ENCODE measurements at regions not wholly inside any gene's neighbourhood (a gene's known extent, or its start where the extent isn't known, plus 50 kb on each side); places are given as distances from the start of the nearest gene placed in this dataset.
A peak's percentile ranks its signal among the peaks of the same experiment; 100 is the strongest.
"Not testable (repeated sequence)": the region's sequence is repeated elsewhere in the genome, so short reads cannot be mapped to it uniquely, and the experiment has no call there.

GRCh38 chr10:118870467-118871243 is 115.9 kb upstream of the CACUL1 start:
- DNase-seq: peak in 26 of 58 donors; percentile 2 to 73 (median 23)

GRCh38 chr10:118871244-118871865 is 116.6 kb upstream of the CACUL1 start:
- DNase-seq: no peak

DNA sequence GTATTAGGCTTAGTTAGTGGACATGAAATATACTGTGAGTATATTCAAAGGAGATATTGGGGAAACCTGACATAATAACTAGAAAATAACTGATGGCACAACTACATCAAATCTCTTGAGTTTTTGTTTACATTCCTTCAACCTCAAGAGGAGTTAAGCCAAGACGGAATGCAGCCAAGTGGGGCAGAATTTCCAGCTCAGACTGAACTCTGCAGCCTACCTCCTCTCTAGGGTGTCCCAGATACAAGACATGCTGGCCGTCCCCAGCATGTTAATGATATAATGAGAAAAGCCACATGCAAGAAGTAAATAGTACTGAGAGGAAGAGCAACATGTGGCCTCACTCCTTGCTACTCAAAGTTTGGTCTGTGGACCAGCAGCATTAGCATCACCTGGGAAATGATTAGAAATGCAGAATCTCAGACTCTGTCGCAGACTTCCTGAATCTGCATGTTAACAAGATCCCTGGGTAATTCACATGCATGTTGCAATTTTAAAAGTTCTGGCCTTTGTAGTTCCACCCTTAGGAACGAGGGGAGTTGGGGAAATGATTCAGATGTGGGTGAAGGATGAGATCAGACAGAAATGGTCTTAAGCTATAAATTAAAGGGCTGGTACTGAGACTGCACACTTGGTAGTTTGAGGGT is 118.4 kb upstream of the CACUL1 start:
- no peak for DNase-seq

- DNase-seq: no peak
Measured at GRCh38 chr10:118873738-118874105, 119.0 kb upstream of the CACUL1 start.

GRCh38 chr10:118874171-118874570 is 119.4 kb upstream of the CACUL1 start:
- no peak for DNase-seq

DNA sequence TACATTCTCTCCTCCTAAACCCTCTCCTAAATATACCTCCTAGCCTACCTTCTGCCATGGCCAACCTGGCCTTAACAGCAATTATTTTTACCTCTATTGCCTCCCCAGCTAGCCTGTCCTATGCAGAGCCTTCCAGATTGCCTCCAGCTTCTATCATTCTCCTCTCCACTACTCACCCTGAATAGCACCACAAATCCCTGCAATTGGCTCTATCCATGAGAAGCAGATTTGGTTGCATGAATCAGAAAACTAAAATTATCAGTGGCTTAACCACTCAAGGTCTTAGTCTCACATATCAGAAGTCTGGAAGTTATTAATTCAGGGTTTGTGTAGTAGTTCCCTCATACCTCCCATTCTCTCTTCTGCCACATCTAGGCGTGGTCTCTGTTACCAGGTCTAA is 120.3 kb upstream of the CACUL1 start:
- no peak for DNase-seq

- DNase-seq: no peak
Measured at GRCh38 chr10:118882741-118883140, 128.0 kb upstream of the CACUL1 start.

- DNase-seq: no peak
Measured at GRCh38 chr10:118892255-118892654, 137.3 kb upstream of the NANOS1 start.

- not testable (repeated sequence) for DNase-seq
Measured at GRCh38 chr10:118894891-118895290, 134.6 kb upstream of the NANOS1 start.

GRCh38 chr10:118900617-118901016 is 128.9 kb upstream of the NANOS1 start:
- DNase-seq: no peak

DNA sequence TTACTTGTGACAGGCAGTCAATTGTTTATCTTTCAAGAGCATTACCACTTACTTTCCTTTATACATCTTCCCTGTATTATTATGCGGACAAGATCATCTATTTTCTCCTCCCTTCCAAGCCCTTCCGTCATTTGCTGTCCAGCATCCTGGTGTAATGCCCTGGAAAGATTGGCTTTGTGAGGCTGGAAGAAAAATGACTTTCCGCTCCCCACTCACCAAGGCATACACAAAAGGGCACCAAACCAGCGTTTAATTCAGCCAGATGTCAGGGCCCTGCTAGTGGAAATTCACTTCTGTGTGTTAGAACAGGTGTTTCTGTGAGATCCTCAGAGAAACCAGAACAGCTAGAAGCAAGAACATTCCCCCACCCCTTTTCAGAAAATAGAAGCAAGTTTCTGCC is 128.1 kb upstream of the NANOS1 start:
- no peak for DNase-seq

DNA sequence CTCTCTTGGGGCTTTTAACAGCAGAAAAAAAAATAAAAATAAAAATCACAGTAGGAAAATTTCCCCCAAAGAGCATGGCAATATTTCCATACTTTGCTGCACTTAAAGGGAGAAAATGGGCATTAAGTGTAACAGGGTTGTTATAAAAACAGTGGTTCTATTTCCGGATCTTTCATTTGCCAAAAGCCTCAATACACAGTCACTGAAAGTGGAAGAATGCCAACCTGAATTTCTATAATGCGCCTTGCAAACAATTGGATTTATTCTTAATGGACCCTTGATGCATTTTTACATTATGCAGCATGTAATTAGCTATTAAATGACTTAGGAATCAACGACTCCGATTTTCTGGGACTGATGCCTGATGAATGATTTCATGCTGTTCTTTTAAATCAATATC is 127.6 kb upstream of the NANOS1 start:
- DNase-seq: no peak

DNA sequence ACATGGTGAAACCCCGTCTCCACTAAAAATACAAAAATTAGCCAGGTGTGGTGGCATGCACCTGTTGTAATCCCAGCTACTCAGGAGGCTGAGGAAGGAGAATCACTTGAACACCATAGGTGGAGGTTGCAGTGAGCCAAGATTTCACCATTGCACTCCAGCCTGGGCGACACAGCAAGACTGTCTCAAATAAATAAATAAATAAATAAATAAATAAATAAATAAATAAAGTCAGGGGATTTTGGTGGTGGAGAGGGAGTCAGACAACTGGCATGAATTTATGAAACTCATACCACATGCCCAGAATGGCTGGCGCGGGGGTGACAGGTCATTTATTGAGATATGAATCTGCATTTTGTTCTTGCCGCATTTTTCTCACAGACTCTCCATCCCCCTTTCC is 126.9 kb upstream of the NANOS1 start:
- not testable (repeated sequence) for DNase-seq

DNA sequence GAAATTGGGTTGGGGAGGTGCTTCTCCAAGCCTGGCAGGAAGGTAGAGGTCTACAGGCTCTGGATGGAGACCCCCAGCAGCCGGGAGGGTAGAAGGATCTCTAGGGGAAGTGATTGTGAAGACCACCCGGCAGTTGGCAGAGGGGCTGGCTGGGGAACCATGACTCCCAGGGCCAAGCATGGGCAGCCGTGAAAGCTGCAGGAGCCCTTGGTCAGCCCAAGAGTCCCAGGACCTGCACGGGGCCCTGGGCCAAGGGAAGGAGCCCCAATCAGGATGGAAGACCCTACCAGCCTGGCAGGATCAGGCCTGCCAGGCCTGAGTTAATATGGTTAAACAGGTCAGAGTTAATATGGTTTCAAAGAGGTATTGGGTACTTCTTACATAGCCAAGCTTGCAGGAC is 126.3 kb upstream of the NANOS1 start:
- no peak for DNase-seq

- DNase-seq: no peak
Measured at GRCh38 chr10:118903691-118904090, 125.8 kb upstream of the NANOS1 start.

GRCh38 chr10:118904286-118904685 is 125.2 kb upstream of the NANOS1 start:
- DNase-seq: no peak

DNA sequence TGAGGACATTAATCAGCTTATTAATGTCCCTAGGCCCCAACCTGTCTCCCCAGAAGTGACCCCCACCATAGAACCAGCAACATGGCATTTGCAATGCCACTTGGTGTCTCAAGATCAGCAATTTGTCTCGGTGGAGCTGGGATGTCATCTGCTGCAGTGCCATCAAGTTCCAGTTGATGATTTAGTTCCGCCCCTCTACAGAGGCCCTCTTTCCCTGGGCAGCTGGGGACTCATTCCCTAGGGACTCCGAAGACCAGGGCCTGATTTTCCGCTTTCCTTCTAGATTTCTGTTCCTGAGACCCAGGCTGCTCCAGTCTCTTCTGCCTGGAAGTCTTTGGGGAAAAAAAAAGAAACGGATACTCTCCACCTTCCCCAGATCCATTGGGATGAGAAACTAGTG is 122.5 kb upstream of the NANOS1 start:
- no peak for DNase-seq

GRCh38 chr10:118908557-118909256 is 120.8 kb upstream of the NANOS1 start:
- DNase-seq: peak in 19 of 58 donors; percentile 1 to 73 (median 10)

GRCh38 chr10:118910702-118911101 is 118.8 kb upstream of the NANOS1 start:
- no peak for DNase-seq

- no peak for DNase-seq
Measured at GRCh38 chr10:118911363-118911762, 118.2 kb upstream of the NANOS1 start.

- DNase-seq: no peak
Measured at GRCh38 chr10:118912961-118913600, 116.4 kb upstream of the NANOS1 start.
